ENCODE measurements at regions not wholly inside any gene's neighbourhood (a gene's known extent, or its start where the extent isn't known, plus 50 kb on each side); places are given as distances from the start of the nearest gene placed in this dataset.
"Not testable (repeated sequence)": the region's sequence is repeated elsewhere in the genome, so short reads cannot be mapped to it uniquely, and the experiment has no call there.

DNA sequence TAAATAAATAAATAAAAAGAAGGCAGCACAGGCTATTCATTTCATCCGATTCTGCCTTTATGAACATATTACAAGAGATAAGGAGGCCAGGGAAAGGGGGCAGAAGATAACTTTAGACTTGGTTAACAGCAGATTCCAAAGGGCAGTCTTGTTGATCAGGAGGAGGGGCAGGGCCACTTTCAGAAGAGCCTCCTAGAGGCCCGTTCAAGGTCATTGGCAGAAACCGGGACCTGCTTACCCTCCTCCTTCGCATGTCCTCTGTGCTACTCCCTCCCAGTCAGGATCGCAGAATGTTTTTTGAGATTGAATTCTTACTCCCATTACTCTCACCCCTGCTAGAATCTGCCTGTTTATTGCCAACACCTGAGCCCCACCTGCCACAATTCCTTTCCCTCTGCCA, 217.0 kb upstream of the IPO5 start:
- DNase-seq: no peak

GRCh38 chr13:97742084-97742483, 211.4 kb upstream of the IPO5 start:
- DNase-seq: no peak

DNA sequence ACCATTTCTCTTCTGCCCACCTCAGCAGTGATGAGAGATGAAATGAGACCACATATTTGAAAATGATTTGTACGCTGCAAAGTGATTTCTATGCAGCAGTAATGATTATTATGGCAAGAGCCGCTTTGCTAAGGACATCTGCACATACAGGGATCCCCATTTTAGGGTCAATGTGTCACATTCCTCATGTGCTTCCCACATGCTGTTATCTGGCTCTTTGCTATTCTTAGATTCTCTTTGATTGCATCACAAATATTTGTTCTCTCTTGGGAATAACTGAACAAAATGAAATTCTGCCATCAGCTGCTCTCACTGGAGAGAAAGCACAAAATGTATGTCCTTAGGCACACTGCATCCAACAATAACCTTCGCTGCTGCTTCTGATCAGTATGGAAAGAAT, 209.5 kb upstream of the IPO5 start:
- DNase-seq: no peak

DNA sequence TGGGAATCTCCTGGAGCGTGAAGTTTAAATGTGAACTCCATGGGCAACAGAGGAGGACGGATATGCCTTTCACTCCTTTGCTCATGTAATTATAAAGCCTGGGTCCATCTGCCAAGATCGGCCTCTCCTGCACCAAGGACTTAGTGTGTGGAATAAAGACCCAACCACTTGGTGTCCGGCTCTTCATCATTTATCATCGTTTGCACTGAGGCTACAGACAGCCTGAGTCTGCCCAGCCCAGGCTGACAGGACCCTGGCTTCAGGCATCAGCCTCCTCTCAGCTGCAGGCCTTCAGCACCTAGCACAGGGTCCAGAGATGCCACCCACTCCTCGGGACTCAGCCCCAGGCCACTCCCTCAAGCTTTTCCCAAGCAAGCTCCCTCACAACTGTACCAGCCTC, 206.8 kb upstream of the IPO5 start:
- no peak for DNase-seq

DNA sequence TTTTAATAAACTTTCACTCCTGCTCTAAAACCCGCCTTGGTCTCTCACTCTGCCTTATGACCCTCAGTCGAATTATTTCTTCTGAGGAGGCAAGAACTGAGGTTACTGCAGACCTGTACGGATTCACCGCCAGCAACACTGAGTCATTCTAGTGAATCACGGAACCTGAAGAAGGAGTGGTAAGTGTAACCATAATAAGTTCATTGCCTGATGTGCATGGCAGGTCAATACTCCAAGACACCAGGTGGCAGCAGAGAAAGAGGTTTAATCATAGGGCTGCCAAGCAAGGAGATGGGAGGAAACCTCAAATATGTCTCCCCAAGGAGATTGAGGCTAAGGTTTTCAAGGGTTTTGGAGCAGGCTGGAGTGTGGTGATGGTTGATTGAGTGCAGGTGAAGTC, 204.3 kb upstream of the IPO5 start:
- no peak for DNase-seq

DNA sequence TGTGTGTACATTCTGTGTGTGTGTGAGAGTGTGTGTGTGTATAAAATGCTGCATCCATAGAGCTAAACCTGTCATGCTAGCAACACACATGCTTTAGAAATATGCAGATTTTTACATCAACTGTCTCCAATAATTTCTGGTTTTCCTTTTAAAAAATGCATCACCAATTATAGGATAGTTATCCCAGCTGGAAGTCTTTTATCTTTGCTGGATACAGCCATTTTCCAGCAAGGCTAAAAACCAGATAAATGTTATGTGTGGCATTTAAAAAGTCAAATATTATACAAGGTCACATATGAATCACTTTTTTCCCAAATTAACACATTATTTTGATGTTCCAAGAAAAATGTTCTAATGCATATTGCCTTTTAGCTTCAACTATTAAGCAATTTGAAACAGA, 202.0 kb upstream of the IPO5 start:
- no peak for DNase-seq

DNA sequence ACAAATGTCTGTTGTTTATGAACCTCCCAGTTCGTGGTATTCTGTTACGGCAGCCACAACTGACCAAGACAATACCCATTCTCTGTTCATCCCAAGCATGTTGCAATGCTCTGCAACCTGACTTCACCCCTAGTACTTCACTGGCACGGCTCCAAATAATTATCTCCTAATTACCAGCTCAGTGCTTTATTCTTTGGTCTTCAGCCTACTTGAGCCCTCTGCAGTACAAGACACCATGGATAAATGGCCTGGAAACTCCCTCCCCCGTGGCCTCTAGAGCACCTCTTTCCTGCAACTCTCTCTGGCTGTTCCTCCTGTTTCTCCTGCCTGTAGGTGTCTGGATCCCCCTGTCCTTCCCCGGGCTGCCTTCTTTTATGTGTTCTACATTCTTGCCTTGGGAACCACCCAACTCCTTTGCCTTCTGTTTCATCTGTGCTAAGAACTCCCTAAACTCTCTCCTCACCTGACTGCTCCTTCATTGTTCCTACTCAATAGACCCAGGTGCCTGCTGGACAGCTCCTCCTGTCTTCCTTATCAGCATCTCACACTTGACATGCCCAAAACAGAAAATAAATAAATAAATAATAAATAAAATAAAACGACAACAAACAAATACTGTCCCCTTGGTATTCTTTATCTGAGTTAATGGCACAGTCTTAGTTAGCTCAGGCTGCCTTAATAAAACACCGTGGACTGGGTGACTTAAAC, 200.4 kb upstream of the IPO5 start:
- DNase-seq: peak; percentile 42

GRCh38 chr13:97753942-97754670, 199.4 kb upstream of the IPO5 start:
- no peak for DNase-seq

DNA sequence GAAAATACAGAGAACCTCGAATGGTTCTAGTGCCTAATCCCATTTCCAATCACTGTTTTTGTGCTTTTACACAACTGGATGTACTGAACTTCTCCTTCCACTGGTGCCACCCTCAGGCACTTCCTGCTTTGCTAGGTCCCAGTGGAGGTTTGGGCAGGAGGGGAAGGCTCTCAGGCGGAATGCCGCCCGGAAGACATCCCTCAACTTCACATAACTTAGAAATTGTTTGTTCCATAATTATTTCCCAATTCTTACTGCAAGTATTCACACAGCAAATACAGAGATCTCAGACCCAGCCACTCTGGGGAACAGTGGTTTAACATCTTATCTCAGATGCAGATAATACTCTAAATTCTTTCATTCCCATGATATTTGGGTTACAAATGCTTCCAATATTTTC, 195.7 kb upstream of the IPO5 start:
- DNase-seq: no peak

GRCh38 chr13:97758317-97758716, 195.2 kb upstream of the IPO5 start:
- DNase-seq: no peak

GRCh38 chr13:97761796-97762540, 191.5 kb upstream of the IPO5 start:
- DNase-seq: no peak

- DNase-seq: no peak
These were observed 186.7 kb upstream of the IPO5 start for GRCh38 chr13:97766749-97767148.

DNA sequence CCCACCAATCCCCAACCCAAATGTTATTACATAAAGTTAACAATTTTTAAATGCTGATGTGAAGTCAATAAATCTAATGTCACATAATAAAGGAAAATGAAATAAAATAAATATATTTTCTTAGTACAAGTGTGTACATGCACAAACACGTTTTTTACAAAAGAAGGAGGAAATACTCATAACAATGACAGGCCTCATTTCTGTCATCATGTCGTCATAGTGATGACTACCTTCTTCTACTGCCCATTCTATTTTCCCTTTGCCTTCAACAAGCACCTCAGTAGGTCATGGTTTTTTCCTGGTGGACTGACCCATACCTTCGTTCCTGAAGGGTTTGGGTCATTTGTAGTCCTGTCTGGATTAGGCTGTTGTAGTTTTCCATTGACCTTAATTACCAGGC, 185.3 kb upstream of the IPO5 start:
- no peak for DNase-seq

DNA sequence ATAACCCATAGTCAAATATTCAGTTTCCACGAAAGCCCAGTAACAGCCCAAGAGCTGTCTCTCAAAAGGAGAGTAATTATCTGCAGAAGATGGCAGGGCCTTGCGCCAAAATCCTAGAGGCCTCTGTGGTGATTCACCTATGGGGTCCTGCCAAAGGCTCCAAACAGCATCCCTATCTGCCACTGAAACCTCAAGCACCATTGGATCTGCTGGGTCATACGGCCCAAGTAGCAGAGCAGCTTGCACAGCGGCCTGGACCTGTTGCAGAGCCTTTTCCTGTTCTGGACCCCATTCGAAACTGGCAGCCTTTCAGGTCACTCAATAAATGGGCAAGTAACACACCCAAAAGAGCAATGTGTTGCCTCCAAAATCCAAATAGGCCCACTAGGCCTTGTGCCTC, 183.2 kb upstream of the IPO5 start:
- DNase-seq: not testable (repeated sequence)

- not testable (repeated sequence) for DNase-seq
These were observed 181.0 kb upstream of the IPO5 start for GRCh38 chr13:97772466-97772865.

DNA sequence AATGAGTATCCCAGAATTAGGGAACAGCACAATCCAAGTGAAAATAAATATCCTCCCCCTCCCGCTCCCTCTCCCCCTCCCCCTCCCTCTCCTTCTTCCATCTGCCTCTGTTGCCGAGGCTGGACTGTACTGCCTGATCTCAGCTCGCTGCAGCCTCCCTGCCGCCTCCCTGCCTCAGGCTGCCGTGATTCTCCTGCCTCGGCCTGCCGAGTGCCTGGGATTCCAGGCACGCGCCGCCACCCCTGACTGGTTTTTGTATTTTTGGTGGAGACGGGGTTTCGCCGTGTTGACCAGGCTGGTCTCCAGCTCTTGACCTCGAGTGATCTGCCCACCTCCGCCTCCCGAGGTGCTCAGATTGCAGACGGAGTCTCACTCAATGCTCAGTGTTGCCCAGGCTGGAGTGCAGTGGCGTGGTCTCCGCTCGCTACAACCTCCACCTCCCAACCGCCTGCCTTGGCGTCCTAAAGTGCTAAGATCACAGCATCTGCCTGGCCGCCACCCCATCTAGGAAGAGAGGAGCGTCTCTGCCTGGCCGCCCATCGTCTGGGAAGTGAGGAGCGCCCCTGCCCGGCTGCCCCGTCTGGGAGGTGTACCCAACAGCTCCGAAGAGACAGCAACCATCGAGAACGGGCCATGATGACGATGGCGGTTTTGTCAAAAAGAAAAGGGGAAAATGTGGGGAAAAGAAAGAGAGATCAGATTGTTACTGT, 178.9 kb upstream of the IPO5 start:
- not testable (repeated sequence) for DNase-seq

- DNase-seq: no peak
These were observed 173.0 kb upstream of the IPO5 start for GRCh38 chr13:97780486-97780885.

DNA sequence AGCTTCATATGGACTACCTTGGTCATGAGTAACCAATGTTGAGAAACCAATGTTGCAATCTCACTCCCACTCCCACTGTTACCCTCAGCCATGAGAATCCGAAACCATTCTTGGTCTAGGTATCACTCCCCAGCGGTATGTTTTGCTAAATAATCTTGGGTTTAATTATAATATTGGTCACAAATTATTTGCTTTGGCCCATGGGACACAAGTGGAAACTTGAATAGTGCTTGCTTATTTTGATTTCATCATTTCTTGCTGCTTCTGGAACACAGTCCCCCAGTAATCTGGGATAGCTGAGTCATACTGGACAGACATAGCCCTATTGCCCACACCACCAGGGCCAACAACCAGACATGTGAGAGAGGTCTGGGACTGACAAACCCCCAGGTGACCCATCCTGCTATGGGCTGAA, 171.6 kb upstream of the IPO5 start:
- DNase-seq: no peak

- DNase-seq: no peak
These were observed 167.0 kb upstream of the IPO5 start for GRCh38 chr13:97786510-97786909.

DNA sequence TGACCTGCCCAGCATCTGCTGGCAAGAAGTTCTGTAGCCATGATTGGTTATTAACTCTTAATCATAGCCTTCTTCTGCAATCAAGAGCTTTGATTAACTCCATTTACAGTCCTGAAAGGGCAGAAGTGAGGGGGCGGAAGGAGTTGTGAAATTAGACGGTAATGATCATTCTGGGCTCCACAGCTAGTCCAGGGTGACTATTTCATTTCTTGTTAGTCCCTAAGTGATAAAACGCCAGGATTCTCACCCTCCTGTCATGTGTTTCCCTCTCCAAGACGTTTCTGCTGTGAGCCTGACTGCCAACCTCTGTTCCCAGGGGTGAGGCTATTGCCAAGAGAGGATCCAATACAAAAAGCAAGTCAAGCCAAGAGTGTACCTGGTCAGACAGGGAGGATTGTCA, 155.9 kb upstream of the IPO5 start:
- no peak for DNase-seq

DNA sequence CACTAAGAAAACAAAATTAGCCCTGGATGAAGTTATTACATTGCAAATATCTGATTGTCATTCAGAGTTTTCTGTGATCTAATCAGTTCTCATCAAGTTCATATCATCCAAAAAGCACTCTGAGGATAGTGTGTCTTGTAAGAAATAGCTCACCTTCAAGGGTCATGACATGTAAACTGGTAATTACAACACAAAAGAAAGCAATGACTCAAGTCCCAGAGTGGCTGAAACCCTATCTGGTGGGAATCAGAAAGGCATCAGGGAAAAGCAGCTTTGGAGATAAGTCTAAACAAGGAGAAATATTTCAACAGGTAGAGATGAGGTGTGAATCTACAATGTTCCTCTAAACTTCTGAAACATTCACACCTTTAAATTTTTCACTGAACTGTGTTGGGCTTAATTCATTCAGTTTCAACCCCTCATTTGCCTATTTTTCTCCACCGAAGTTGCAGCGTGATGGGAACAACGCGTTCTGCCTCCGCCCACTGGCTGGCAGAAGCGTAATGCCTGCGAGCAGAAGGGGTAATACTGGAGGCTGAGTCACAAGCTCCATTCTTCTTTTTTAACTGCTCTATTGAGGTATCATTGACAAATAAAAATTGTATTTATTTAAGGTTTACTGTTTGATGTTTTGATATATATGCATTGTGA, 155.2 kb upstream of the IPO5 start:
- DNase-seq: no peak

GRCh38 chr13:97798836-97799235, 154.6 kb upstream of the IPO5 start:
- no peak for DNase-seq

GRCh38 chr13:97802213-97802612, 151.3 kb upstream of the IPO5 start:
- no peak for DNase-seq
